HFF-Myc (cell line): ENCODE measurements at regions not wholly inside any gene's neighbourhood (a gene's known extent, or its start where the extent isn't known, plus 50 kb on each side); places are given as distances from the start of the nearest gene placed in this dataset.

ENCODE experiments used
- DNase-seq: peaks from one replicate; pipeline ENCODE4 v3.0.0-alpha.2; 2011; ENCODE audit warnings: low read depth; ENCODE audit errors: extremely low read depth
- H3K4me3 ChIP-seq: replicated peaks from 2 replicates; pipeline ENCODE4 v1.5.1; 2011; ENCODE audit warnings: low read depth, mild to moderate bottlenecking, control low read depth, low read length
- TF ChIP-seq, protein P1 (sequence below): IDR thresholded peaks from 2 replicates; pipeline ENCODE4 v1.5.1; 2012; ENCODE audit warnings: mild to moderate bottlenecking, low read depth, low read length, control low read depth; ENCODE audit errors: missing control alignments

DNA sequence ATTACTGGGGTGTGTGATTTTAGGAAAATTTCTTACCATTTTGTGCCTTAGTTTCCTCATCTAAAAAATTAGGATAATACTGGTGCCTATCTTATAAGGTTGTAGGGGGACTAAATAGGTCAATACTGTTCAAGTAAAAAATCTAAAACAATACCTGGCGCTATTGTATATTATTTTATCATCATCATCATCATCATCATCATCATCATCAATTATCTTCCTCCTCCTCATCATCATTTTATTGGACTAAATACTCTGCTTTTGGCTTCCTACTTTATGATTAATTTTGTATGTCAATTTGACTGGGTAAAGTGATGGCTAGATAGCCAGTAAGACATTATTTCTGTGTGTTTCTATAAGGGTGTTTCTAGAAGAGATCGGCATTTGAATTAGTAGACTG lies 435.5 kb downstream of the DHX35 start:
- TF ChIP-seq, protein P1, sequence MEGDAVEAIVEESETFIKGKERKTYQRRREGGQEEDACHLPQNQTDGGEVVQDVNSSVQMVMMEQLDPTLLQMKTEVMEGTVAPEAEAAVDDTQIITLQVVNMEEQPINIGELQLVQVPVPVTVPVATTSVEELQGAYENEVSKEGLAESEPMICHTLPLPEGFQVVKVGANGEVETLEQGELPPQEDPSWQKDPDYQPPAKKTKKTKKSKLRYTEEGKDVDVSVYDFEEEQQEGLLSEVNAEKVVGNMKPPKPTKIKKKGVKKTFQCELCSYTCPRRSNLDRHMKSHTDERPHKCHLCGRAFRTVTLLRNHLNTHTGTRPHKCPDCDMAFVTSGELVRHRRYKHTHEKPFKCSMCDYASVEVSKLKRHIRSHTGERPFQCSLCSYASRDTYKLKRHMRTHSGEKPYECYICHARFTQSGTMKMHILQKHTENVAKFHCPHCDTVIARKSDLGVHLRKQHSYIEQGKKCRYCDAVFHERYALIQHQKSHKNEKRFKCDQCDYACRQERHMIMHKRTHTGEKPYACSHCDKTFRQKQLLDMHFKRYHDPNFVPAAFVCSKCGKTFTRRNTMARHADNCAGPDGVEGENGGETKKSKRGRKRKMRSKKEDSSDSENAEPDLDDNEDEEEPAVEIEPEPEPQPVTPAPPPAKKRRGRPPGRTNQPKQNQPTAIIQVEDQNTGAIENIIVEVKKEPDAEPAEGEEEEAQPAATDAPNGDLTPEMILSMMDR, result no peak
- no peak for DNase-seq
- no peak overlapping the region for H3K4me3 ChIP-seq

DNA sequence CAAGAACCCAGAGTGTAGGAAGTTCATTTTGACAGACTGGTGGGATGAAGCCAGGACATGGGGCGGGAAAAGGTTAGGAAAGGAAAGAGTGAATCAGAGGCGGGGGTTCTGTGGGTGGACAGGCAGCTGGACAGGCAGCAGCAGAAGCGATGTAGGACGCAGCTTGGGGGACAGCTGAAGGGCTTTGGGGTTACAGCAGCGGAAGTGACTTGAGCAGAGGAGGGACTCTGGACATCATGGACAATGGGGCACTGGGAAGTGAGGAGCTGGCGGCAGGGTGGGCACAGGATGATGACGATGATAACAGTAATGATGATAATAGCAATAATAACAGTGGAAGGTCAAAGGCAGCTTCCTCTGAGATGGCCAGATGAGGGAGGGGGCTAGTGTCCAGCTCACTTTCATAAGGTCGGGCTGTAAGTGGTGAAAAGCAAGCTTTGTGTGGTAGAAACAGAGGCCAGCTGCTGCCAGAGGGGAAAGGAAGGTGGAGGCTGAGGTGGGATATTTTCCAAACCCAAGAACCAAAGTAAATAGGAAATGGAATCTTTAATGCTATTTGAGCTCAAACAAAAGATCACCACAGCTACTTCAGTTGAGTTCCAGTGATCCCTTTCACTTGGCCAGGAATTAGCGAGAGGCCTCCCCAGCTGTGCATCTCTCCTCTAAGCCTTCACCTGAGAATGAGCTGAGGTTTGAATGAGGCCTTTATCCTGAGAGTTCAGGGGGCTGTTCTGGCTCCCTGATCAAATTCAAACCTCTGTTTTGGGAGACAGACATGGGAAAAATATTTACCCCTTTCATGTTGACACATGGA lies 433.5 kb downstream of the DHX35 start:
- DNase-seq, result no peak
- no peak overlapping the region for H3K4me3 ChIP-seq
- TF ChIP-seq, protein P1, result no peak

DNA sequence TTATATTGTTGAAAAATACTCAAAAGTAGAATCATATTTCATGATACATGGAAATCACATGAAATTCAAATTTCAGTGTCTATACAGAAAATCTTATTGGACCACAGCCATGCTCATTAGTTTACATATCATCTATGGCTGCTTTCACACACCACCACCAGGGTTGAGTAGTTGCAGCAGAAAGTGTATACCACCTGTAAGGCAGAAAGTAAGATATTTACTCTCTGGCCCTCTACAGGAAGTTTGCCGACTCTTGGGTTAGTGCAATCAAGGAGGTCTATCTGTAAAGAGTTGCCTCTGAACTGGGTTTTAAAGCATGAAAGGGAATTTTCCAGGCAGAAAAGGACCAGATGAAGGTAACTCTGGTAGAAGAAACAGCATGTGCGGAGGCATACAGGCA lies 432.3 kb downstream of the DHX35 start:
- TF ChIP-seq, protein P1, result no peak
- no peak for DNase-seq

DNA sequence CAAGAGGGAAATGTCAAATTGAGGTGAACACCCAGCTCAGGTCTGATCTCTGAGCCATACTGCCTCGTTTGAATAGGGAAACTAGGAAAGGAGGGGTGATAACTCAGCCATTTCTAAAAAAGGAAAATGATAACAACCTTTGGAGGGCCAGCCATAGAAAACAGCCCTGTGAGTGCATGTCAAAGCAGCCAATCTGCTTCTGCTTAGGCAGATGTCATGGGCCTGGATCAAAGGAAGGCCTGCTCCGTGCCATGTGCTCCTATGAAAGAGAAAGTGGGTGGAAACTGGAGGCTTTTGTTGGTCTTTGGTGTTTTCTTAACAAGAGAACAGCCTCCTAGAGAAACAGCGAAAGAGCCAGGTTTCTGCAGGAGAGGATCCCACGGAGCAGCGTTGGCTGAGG lies 428.0 kb downstream of the DHX35 start:
- TF ChIP-seq, protein P1, result no peak
- no peak for DNase-seq
- no peak overlapping the region for H3K4me3 ChIP-seq

More for the DNA sequence above, 432.3 kb downstream of the DHX35 start:
- no peak overlapping the region for H3K4me3 ChIP-seq

DNA sequence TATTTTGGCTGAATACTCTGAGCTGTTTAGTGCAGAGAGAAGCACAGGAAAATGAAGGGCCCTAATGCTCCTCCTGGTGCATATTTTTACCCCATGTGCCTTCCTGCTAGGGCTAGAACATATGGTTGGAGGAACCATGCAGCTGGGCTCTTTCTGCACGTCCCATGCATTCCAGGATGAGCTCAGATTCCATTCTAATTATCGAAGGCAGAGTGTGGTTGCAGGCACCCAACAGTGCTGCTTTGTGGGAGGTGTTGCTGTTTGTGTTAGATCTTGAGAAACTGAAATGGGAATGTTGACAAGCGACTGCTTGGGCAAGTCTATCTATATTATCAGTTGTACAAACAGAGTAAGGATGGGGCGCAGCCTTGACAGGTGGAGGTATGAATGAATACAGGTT lies 419.5 kb downstream of the DHX35 start:
- TF ChIP-seq, protein P1, result no peak
- no peak overlapping the region for H3K4me3 ChIP-seq
- DNase-seq, result no peak

DNA sequence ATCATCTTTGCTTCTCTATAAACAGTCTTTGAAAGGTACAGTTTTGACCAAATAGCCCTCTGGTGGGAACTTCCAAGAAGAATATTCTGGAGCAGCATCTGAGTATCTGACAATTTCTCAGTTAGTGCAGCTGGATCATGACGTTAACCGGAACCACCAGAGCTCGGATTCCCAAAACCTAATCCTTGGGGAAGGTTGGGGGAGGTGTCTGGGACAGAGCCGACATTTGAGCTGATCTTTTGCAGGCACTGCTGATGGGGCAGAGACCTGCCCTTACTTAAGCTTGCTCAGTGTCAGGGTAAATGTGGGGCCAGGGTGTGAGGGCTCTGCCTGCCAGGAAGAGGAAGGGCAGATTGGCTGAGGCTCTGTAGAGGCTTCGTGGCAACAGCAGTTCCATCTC lies 416.6 kb downstream of the DHX35 start:
- no peak for DNase-seq
- TF ChIP-seq, protein P1, result no peak
- H3K4me3 ChIP-seq, result no peak overlapping the region
